ENCODE measurements at regions not wholly inside any gene's neighbourhood (a gene's known extent, or its start where the extent isn't known, plus 50 kb on each side); places are given as distances from the start of the nearest gene placed in this dataset.

DNA sequence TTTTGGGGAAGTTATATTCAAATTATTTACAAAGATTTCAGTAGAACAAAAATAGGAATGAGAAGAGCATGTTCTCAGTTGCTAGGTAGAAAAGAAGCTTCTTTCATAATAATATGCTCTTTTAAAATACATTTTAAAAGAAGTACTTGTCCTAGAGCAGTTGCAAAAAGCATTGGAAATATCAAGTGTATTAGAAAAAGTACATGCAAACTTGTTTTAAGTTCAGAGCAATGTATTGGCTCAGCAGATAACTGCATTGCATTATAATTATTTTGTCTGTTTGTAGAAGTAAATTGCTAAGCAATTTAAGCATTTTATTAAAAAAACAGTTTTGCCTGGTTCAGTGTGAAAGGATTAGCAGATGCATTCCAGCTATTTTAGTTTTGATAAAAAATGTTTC lies 806.4 kb downstream of the USP25 start:
- intact Hi-C loops (cut with DNase I; ENCODE audit: low total_unique reads) = no loop called here
- no peak for TF ChIP-seq POLR2A (IDR thresholded peaks at IDR 0.05)
- TF ChIP-seq, protein P1, sequence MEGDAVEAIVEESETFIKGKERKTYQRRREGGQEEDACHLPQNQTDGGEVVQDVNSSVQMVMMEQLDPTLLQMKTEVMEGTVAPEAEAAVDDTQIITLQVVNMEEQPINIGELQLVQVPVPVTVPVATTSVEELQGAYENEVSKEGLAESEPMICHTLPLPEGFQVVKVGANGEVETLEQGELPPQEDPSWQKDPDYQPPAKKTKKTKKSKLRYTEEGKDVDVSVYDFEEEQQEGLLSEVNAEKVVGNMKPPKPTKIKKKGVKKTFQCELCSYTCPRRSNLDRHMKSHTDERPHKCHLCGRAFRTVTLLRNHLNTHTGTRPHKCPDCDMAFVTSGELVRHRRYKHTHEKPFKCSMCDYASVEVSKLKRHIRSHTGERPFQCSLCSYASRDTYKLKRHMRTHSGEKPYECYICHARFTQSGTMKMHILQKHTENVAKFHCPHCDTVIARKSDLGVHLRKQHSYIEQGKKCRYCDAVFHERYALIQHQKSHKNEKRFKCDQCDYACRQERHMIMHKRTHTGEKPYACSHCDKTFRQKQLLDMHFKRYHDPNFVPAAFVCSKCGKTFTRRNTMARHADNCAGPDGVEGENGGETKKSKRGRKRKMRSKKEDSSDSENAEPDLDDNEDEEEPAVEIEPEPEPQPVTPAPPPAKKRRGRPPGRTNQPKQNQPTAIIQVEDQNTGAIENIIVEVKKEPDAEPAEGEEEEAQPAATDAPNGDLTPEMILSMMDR (IDR thresholded peaks at IDR 0.05) = no peak
- DNase-seq (ENCODE audit: low spot score in 2 of 2) = no peak
- H3K4me3 ChIP-seq (ENCODE audit: low read depth, poor library complexity, severe bottlenecking) = no peak overlapping the region

DNA sequence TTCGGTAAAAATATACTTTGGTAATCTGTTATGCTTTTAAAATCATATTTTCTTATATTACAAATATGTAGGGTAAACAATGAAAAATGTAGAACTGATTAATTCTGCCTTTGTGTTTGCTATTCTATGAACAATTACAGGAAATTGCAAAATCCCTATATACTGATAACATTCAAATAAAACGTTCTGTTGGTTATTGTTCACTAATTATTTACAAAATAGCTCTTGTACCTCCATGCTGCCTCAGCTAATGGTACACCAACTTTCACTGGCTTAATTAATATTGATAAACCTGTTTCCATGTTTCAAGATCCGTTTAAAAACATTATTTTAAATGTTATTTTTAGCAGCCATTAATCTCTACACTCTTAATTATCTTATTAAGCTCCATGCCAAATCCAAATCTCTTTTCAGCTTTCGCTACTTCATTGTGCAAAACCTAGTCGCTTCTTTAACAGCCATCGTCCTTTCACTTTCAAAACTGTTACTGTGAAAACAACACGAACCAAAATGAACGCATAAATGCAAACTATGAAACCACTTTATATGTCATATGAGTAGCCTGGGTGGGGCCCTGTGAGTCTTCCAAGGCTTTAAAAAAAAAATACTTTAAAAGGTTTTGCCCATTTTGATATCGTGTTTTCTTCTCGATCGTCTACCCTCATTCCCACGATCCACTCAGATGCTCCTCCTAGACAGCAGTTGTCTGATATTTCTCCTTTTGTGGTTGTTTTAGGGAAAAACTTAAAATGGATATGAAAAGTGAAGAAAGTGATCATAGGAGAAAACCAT lies 807.1 kb downstream of the USP25 start:
- DNase-seq (ENCODE audit: low spot score in 2 of 2) = no peak
- TF ChIP-seq POLR2A (IDR thresholded peaks at IDR 0.05) = no peak
- TF ChIP-seq, protein P1 (IDR thresholded peaks at IDR 0.05) = no peak
- H3K4me3 ChIP-seq (ENCODE audit: low read depth, poor library complexity, severe bottlenecking) = peak overlapping the region; percentile 28
- intact Hi-C loops (cut with DNase I; ENCODE audit: low total_unique reads) = no loop called here
- WGBS, 2 donors = 27 to 28% methylated on average over 12 of the region's 12 CpGs

DNA sequence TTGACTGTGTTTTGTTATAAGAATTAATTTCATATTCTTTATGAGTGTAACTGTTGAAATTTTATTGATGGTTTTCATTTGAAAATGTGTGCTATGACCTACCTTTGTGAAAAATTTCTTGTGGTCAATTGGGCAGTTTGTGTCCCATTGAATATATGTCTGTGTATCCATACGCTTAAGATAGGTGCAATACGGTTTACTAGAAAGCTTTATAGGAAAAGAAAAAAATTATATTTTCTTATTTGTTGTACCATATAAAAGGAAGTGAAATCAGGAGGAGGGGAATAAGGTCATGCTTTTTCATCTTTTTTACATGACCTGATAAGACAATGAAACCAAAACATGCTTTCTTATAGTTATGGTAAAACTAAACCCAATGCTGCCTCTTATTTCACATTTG lies 807.7 kb downstream of the USP25 start:
- WGBS, 2 donors = 42% methylated on average over 2 of the region's 2 CpGs
- no peak for TF ChIP-seq POLR2A (IDR thresholded peaks at IDR 0.05)
- TF ChIP-seq, protein P1 (IDR thresholded peaks at IDR 0.05) = no peak
- no peak for DNase-seq (ENCODE audit: low spot score in 2 of 2)
- no peak overlapping the region for H3K4me3 ChIP-seq (ENCODE audit: low read depth, poor library complexity, severe bottlenecking)
- intact Hi-C loops (cut with DNase I; ENCODE audit: low total_unique reads) = no loop called here

DNA sequence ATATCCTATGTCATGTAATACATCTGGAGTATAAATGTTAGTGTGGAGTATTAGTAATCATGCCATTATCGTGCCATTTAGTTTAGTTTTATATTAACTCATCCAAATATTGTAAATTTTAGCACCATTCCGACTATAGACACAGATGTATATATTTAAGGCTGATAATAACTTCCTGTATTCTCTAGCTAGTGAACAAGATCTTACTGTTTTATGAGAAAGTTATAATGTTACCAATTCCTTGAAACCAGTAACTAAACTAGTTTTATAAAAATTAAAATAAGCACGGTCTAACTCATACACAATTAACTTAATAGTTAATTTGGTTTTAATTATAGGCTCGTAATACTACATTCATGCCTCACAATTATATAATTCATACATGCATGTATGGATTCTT lies 808.6 kb downstream of the USP25 start:
- WGBS, 2 donors = 48% methylated on average over 4 of the region's 4 CpGs
- DNase-seq (ENCODE audit: low spot score in 2 of 2) = no peak
- TF ChIP-seq, protein P1 (IDR thresholded peaks at IDR 0.05) = no peak
- no peak for TF ChIP-seq POLR2A (IDR thresholded peaks at IDR 0.05)
- H3K4me3 ChIP-seq (ENCODE audit: low read depth, poor library complexity, severe bottlenecking) = no peak overlapping the region
- intact Hi-C loops (cut with DNase I; ENCODE audit: low total_unique reads) = no loop called here

DNA sequence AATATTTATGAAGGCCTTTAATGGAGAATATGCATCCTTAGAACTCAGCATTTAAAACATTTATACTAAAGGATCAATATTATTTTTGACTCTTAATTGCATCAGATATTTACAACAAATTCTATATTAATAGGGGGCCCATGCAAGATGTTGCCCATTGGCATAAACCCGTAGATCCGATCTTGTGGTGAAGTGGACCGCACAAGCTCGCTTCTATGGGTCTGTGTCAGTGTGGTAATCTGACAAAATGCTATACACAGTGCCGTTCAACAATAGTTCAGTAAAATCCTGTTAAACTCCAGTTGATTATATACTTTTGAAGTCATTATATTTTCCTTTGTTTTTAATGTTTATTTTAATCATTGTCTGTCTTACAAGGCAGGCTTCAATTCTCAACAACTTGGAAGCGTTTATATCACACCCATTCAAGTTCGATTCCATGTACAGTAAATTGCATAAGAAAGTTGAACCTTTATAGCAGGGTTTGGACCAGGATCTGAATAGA lies 809.2 kb downstream of the USP25 start:
- no peak overlapping the region for H3K4me3 ChIP-seq (ENCODE audit: low read depth, poor library complexity, severe bottlenecking)
- no peak for TF ChIP-seq POLR2A (IDR thresholded peaks at IDR 0.05)
- TF ChIP-seq, protein P1 (IDR thresholded peaks at IDR 0.05) = no peak
- WGBS, 2 donors = 80 to 83% methylated on average over 7 of the region's 7 CpGs
- DNase-seq (ENCODE audit: low spot score in 2 of 2) = no peak
- intact Hi-C loops (cut with DNase I; ENCODE audit: low total_unique reads) = no loop called here
